COR-L47 (cell line): ENCODE measurements at regions not wholly inside any gene's neighbourhood (a gene's known extent, or its start where the extent isn't known, plus 50 kb on each side); places are given as distances from the start of the nearest gene placed in this dataset.
"Not testable (repeated sequence)": the region's sequence is repeated elsewhere in the genome, so short reads cannot be mapped to it uniquely, and the experiment has no call there.

Source experiments
- DNase-seq: peaks from one replicate; lab custom pipeline; 2025; lab: John Stamatoyannopoulos, UW

DNA sequence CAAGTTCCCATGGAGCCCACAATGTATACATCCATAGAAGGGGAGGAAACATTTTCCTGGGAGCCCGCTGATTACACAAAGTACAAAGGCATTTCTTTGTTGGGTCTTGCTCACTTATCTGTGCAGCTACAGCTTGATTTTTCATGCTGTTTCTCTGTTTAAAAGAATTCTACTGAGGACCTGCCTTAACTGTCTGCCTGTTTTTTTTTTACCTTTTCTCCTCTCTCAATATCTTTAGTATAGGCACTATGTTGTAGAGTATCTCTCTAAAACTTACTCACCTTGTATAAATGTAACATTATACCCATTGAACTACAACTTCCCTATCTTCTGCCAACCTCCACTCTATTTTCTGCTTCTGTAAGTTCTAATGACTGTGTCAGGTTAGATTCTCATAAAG is 494.6 kb upstream of the EPHA5 start:
- DNase-seq = no peak

DNA sequence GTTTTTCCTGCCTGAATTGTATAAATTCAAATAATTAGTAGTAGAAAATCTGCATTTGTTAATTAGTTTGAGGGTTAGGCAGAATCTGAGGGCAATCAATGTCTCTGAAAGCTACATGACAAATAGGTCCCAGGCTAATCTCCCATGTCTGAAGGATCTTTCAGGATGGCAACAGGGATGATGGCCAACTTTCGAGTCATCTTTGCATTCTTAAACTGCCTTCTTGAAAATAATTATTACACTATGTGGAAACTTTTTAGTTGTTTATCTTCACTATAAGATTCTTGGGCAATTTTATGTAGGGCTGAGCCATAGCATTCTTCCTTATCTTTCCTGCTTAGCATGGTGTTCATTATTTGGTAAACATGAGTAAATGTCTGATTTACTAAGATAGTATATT is 490.3 kb upstream of the EPHA5 start:
- no peak for DNase-seq

DNA sequence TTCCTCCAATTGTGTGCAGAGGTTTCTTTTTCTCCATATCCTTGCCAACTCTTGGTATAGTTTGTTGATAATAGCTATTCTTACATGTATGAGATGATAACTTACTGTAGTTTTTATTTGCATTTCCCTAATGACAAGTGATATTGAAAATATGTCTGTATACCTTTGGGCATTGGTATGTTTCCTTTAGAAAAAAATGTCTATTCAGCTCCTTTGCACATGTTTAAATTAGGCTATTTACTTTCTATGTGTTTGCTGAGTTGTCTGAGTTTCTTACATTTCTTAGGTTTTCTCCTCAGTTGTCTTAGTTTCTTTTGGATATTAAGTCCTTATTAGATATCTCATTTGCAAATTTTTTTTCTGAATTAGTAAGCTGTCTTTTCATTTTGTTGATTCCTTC is 487.3 kb upstream of the EPHA5 start:
- no peak for DNase-seq

DNA sequence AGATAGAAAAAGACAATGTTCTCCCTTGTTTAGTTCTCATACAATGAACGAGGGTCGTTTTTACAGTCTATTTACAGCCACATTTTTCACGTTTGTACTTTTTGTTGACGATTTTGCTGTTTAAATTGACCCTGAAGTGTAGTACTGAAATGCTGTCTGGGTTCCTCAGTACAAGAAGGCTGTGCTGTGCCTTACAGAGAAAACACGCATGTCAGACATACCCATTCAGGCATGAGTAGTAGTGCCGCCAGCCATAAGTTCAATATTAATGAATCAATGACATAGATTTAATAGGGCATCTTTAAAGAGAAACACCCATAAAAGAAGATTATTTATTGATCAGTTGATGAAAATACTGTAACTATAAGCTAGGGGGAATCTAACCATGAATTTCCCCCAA is 459.8 kb upstream of the EPHA5 start:
- DNase-seq = no peak

DNA sequence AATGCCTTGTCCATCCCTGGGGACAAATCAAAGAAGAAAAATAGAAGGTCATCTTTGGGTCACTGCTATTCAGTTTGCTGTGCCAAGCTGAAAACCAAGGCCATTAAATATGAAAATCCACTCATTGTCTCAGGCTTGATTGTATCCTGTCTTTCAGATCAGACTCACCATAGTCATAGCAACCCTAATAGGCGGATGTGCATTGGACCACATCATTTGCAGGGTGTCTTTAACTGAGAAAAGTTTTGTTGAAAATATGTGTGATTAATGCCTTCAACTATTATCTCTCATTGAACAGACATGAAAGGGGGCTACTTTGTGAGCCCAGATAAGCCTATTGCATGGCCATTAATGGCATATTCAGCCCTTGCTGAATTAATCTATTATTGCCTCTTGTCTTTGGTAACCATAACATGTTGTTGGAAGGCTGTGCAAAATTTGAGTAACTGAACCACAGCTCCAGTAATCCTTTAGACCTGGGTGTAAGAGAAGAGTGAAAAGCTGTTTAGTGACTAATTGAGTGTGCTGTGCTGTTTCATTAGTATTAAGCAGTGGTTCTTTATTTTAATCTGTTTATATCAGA is 453.6 kb upstream of the EPHA5 start:
- DNase-seq = no peak

DNA sequence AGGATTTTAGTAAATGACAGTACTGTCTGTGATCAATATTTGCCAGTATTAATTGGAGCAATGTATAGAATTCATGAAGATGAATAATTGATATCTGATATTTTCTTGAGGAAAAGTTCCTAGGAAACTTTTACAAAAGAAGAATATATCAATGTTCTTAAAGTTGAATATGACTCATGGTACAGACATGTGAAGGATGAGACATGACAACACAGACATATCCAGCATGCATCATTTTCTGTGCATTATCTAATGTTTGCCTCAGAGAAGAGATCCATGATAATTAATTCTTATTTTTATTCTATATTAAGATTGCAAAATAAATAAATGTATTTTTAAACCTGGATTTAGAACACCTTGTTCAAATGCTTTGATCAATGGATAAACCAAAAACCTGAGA is 452.9 kb upstream of the EPHA5 start:
- no peak for DNase-seq

DNA sequence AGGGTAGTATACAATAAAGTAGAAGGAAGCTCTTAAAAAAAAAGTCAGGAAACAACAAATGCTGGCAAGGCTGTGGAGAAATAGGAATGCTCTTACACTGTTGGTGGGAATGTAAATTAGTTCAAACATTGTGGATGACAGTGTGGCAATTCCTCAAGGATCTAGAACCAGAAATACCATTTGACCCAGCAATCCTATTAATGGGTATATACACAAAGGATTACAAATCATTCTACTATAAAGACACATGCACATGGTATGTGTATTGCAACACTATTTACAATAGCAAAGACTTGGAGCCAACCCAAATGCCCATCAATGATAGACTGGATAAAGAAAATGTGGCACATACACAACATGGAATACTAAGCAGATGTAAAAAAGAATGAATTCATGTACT is 444.9 kb upstream of the EPHA5 start:
- DNase-seq = not testable (repeated sequence)

DNA sequence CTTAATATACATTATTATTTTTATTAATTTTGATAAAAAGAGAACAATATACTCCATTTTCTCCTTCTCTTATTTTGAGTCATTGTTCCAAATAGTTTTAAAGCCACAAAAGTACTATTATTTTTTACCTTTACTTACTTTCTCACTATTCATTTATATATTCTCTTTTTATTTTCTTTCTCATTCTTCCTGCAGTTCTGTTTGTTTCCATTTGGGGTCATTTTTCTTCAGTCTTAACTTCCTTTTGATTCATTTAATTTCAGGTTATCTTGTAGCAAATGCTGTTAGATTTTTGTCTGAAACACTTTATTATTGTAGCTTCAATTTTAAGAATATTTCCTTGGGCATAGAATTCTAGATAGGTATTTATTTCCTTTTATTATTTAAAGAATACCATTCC is 438.6 kb upstream of the EPHA5 start:
- DNase-seq = no peak

DNA sequence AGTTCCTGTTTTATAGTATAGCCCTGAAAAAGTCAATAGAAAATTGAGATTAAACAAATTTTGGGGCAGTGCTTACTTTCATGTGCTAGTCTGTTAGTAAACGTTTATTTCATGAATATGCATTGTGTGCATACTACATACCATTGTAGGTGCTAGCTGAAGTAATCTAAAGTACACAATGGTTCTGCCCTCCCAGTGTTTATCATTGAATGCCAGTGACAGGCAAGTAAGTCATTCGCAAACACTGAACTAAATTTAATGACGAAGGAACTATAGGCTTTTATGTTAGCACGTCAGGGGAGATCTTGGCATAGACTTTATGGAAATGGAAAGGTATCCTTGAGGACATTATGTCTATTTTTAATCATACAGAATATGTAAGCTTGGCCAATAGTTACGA is 426.9 kb upstream of the EPHA5 start:
- DNase-seq = peak; percentile 5

DNA sequence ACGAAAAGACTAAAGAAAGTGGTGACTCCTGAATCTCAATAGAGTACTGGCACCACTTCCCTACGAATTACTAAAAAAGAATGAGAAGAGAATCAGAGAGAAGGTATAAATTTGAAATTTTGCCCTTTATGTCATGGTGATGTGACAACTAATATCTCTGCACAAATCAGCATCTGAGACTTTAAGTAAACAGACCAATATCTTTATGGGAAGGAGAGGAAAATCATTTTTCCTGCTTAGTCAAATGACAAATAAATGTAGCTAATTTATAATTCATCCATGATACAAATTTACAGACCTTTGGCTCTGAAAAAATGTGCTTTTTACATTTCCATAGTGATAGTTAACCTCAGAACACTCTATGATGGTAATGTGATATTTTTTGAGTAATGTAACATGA is 424.8 kb upstream of the EPHA5 start:
- no peak for DNase-seq

DNA sequence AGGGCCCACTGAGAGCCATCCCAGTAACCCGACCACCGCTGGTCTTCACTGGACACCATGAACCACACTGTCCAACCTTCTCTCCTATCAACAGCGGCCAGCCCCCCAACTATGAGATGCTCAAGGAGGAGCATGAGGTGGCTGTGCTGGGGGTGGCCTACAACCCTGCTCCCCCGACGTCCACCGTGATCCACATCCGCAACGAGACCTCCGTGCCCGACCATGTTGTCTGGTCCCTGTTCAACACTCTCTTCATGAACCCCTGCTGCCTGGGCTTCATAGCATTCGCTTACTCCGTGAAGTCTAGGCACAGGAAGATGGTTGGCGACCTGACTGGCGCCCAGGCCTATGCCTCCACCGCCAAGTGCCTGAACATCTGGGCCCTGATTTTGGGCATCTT is 423.8 kb upstream of the EPHA5 start:
- DNase-seq = no peak

DNA sequence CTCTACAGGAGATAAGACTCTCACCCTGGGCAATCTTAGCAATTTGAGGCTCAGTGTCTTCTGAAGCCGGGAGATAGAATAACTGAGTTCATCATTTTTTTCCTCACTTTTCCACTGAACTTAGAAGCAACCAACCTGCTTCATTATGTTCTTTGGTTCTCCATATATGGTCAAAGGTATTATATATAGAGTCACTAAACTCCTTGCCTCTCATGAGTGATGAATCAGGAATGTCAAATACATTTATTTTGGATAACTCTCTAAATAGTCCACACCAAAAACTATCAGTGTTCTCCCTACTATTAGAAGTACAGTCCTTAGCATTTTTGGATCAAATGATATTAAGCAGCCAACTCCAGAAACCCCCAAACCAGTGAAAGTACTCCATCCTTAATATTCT is 421.5 kb upstream of the EPHA5 start:
- no peak for DNase-seq

DNA sequence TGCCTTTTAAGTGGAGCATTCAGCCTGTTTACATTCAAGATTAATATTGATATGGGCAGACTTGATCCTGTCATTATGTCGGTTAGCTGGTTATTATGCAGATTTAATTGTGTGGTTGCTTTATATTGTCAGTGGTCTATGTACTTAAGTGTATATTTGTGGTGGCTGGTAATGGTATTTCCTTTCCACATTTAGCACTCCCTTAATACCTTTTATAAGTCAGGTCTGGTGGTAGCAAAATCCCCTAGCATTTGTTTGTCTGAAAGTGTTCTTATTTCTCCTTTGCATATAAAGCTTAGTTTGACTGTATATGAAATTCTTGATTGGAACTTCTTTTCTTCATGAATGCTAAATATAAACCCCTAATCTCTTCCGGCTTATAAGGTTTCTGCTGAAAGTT is 403.7 kb upstream of the EPHA5 start:
- DNase-seq = no peak

DNA sequence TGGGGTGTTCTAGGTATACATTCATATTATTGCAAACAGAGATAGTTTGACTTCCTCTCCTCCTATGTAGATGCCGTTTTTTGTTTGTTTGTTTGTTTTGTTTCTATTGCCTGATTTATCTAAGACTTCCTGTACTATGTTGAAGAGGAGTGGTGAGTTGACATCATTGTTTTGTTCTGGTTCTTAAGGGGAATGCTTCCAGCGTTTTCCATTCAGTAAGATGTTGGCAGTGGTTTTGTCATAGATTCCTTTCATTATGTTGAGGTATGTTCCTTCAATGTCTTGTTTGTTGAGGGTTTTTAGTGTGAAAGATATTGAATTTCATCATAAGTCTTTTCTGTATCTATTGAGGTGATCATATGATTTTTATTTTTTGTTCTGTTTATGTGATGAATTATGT is 401.6 kb upstream of the EPHA5 start:
- DNase-seq = no peak

DNA sequence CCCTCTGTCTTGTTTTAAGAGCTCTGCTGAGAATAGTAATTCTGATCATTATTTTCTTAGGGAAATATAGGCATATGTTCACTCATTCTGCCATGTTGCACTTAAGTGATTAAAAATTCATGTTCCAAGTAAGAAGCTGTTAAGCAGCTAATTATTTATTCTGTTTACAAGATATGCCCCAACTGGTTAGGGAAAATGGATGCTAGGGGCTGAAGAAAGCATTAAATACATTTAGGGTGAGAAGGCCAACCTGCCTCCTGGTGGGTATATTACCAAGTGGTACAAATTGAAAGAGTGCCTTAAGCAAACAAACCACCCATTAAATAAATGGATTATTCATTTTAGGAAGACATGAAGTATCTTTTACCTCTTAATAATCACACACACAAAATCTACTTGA is 392.6 kb upstream of the EPHA5 start:
- no peak for DNase-seq

DNA sequence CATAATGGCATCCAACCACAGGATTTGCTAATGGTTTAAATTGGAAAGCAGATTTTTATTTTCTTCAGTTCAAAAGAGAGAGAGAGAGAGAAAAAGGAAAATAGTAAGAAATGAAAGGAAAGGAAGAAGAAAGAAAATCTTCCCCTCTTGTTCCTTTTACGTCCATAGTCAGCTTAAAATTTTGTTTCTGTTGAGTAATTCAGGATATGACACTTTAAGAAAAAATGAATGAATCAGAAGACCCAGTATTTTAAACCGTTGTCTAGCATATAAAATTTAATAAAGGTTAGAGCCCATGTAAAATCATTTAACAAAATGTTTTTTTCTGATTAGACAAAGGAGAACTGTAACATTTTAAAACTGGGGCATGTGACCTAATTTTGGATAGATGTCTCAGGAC is 391.8 kb upstream of the EPHA5 start:
- no peak for DNase-seq

DNA sequence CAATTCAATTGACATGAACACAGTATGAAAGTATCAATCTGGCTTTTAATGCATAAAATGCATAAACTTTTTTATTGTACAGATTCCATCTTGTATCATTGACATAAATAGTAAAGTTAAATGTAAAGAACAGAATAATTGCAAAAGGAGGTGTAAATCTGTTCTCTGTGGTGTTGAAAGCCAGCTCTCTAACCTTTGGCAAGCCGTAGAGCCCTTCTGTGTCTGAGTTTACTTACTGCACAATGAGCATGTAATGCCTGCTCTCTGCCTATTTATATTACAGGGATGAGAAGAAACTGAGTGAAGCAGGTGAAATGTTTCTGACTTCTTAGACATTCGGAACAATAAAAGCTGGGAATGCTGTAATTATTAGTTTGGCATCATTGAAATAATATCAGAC is 389.3 kb upstream of the EPHA5 start:
- DNase-seq = no peak

DNA sequence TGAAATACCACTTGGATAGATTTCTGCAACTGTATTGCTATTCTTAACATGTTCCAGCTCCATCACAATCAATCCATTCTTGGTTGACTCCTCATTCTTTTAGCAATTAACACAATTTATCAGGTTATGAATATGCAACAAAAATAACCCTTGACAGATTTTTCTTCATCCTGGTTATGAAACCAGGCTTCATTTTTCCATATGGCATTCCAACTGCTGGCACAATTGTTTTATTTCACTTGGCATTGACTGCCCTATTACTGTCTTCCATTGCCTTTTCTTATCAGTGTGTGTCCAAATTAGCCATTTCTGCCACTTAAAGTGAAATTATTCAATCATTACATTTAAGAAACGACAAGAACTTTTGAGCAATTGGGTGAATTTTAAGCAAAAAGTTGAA is 388.8 kb upstream of the EPHA5 start:
- DNase-seq = no peak

DNA sequence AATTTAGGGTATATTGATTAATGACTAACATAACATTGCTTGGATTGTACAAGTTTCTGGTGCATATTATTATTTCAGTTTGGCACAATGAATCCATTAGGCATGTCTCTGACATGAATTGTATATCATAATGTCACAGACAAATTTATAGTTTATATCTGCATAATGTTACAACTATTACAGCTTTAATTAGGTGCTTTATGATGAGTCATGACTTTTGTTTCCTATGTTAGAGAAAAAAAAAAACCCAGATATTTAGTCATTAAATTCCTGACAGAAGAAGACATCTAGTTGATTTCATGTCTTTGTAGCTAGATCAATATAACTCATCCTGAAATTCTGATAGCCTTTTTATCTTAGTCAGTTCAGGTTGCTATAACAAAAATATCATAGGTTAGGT is 385.7 kb upstream of the EPHA5 start:
- no peak for DNase-seq

DNA sequence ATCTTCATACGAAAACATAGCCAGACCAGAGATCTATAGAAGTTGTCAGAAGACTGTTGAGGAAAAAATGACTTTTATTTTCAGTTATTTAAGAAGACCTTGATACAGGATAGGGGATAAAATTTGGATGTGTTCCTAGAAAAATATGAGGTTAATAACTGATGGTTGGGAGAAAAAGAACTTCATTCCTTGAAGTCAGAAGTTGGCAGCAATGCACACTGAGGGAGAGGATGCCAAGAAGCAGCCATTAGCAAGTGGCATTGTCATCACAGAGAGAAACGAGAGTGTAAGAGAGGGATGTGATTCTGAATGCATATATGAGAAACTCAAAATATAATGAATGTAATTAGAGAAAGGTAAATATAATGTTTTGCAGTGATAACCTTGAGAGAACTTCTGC is 382.1 kb upstream of the EPHA5 start:
- DNase-seq = no peak

DNA sequence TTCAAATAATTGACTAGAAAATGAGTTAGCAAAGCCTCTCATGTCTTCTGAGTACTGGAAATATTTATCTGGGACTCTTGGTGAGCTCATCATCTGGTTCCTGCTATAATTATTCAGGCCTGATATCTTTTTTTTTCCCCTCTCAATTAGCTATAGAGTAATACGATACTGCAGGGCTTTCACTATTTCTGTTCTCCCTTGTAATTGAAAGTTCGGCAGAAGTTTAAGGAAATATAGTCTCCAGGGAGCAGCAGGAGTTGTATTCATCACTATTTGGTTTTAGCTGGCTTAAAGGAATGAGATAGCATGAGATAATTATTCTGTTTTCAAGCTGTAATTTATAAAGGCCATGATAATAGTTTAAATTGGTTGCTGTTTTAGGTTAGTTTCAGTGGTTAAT is 378.6 kb upstream of the EPHA5 start:
- DNase-seq = no peak

DNA sequence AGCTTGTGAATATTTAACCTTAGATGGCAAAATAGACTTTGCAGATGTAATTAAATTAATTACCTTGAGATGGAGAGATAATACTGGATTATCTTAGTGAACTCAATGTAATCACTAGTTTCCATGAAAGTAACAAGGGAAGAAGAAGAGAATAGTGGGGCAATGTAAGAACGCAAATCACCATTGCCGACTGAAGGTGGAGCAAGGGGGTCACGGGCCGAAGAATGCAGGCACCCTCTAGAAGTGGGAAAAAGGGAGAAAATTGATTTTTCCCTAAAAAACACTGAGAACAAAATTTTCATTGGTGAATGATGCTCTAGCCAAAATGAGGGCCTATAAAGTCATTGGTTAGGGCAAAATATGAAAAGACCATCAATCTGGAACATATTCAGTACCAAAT is 375.6 kb upstream of the EPHA5 start:
- no peak for DNase-seq

DNA sequence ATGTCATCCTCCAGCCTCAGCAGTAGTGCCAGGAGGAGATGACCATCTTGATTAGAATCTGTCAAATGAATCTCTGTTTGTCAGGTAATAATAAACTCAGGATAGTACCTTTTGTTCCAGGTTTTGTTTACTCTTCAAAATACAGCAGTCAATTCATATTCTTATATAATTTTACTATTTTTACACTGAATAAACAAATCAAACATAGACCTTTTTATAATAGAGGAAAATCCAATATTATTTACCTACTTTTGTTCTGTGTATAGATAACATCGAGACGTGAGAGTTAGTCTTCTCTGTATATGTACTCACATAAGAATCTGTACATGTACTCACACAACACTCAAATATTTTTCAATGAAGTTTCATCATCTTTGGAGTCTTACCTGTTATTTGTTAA is 365.4 kb upstream of the EPHA5 start:
- DNase-seq = no peak

DNA sequence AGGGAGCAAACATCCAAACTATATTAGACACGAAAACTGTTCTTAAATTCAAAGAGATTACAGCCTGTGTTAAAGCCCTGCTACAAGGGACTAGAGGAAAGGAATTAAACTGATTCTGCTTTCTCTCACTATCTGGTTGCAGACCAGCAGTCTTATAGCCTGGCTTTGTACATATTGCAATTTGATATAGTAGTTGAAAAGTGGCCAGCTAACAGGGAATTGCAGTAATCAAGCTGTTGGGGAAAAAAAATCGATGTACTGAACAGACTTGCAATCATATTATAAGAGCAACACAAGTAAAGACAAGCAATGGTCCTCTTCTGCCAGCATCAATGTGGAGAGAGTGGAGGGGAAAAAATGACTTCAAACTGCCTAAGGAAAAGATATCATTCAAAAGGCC is 364.4 kb upstream of the EPHA5 start:
- peak; percentile 25 for DNase-seq

DNA sequence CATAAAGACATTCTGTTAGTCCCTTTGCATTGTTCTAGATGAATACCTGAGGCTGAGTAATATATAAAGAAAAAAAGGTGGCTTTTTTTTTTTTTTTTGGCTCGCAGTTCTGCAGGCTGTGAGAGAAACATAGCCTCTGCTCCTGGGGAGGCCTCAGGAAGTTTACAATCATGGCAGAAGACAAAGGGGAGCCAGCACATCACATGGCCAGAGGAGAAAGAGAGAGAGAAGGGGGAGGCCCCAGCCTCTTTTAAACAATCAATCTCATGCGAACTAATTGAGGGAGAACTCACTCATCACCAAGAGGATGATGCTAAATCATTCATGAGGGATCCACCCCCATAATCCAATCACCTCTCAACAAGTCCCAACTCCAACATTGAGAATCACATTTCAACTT is 364.0 kb upstream of the EPHA5 start:
- peak; percentile 48 for DNase-seq
